ENCODE measurements at regions not wholly inside any gene's neighbourhood (a gene's known extent, or its start where the extent isn't known, plus 50 kb on each side); places are given as distances from the start of the nearest gene placed in this dataset.

GRCh38 chr11:119941636-119942411, 196.1 kb downstream of the TRIM29 start:
- no peak for DNase-seq (ENCODE audit: low read depth in 4 of 4, low spot score in 2 of 4)

GRCh38 chr11:119941171-119941570, 196.7 kb downstream of the TRIM29 start:
- DNase-seq (ENCODE audit: low read depth in 4 of 4, low spot score in 2 of 4), result no peak

GRCh38 chr11:119940401-119940976, 197.4 kb downstream of the TRIM29 start:
- no peak for DNase-seq (ENCODE audit: low read depth in 4 of 4, low spot score in 2 of 4)

GRCh38 chr11:119937412-119937811, 200.5 kb downstream of the TRIM29 start:
- no peak for DNase-seq (ENCODE audit: low read depth in 4 of 4, low spot score in 2 of 4)

GRCh38 chr11:119936426-119936825, 201.5 kb downstream of the TRIM29 start:
- no peak for DNase-seq (ENCODE audit: low read depth in 4 of 4, low spot score in 2 of 4)

GRCh38 chr11:119935349-119935925, 202.5 kb downstream of the TRIM29 start:
- DNase-seq (ENCODE audit: low read depth in 4 of 4, low spot score in 2 of 4), result no peak

GRCh38 chr11:119934866-119935265, 203.0 kb downstream of the TRIM29 start:
- no peak for DNase-seq (ENCODE audit: low read depth in 4 of 4, low spot score in 2 of 4)

GRCh38 chr11:119934267-119934666, 203.6 kb downstream of the TRIM29 start:
- DNase-seq (ENCODE audit: low read depth in 4 of 4, low spot score in 2 of 4), result no peak

- DNase-seq (ENCODE audit: low read depth in 4 of 4, low spot score in 2 of 4), result no peak
These were observed 204.3 kb downstream of the TRIM29 start for GRCh38 chr11:119933584-119933983.

GRCh38 chr11:119932828-119933562, 204.0 kb upstream of the NECTIN1 start:
- DNase-seq (ENCODE audit: low read depth in 4 of 4, low spot score in 2 of 4), result no peak

- DNase-seq (ENCODE audit: low read depth in 4 of 4, low spot score in 2 of 4), result no peak
These were observed 199.0 kb upstream of the NECTIN1 start for GRCh38 chr11:119928047-119928446.

GRCh38 chr11:119924017-119924416, 195.0 kb upstream of the NECTIN1 start:
- DNase-seq (ENCODE audit: low read depth in 4 of 4, low spot score in 2 of 4), result no peak

GRCh38 chr11:119921571-119921970, 192.6 kb upstream of the NECTIN1 start:
- DNase-seq (ENCODE audit: low read depth in 4 of 4, low spot score in 2 of 4), result no peak

- no peak for DNase-seq (ENCODE audit: low read depth in 4 of 4, low spot score in 2 of 4)
These were observed 191.8 kb upstream of the NECTIN1 start for GRCh38 chr11:119920666-119921387.

- DNase-seq (ENCODE audit: low read depth in 4 of 4, low spot score in 2 of 4), result no peak
These were observed 190.7 kb upstream of the NECTIN1 start for GRCh38 chr11:119919656-119920055.

- no peak for DNase-seq (ENCODE audit: low read depth in 4 of 4, low spot score in 2 of 4)
These were observed 189.3 kb upstream of the NECTIN1 start for GRCh38 chr11:119918347-119918746.

GRCh38 chr11:119916568-119916967, 187.6 kb upstream of the NECTIN1 start:
- no peak for DNase-seq (ENCODE audit: low read depth in 4 of 4, low spot score in 2 of 4)

GRCh38 chr11:119912229-119912628, 183.2 kb upstream of the NECTIN1 start:
- no peak for DNase-seq (ENCODE audit: low read depth in 4 of 4, low spot score in 2 of 4)

- no peak for DNase-seq (ENCODE audit: low read depth in 4 of 4, low spot score in 2 of 4)
These were observed 181.7 kb upstream of the NECTIN1 start for GRCh38 chr11:119910650-119911049.

GRCh38 chr11:119910051-119910450, 181.1 kb upstream of the NECTIN1 start:
- DNase-seq (ENCODE audit: low read depth in 4 of 4, low spot score in 2 of 4), result no peak

GRCh38 chr11:119909495-119909894, 180.5 kb upstream of the NECTIN1 start:
- no peak for DNase-seq (ENCODE audit: low read depth in 4 of 4, low spot score in 2 of 4)
